ENCODE measurements at regions not wholly inside any gene's neighbourhood (a gene's known extent, or its start where the extent isn't known, plus 50 kb on each side); places are given as distances from the start of the nearest gene placed in this dataset.

DNA sequence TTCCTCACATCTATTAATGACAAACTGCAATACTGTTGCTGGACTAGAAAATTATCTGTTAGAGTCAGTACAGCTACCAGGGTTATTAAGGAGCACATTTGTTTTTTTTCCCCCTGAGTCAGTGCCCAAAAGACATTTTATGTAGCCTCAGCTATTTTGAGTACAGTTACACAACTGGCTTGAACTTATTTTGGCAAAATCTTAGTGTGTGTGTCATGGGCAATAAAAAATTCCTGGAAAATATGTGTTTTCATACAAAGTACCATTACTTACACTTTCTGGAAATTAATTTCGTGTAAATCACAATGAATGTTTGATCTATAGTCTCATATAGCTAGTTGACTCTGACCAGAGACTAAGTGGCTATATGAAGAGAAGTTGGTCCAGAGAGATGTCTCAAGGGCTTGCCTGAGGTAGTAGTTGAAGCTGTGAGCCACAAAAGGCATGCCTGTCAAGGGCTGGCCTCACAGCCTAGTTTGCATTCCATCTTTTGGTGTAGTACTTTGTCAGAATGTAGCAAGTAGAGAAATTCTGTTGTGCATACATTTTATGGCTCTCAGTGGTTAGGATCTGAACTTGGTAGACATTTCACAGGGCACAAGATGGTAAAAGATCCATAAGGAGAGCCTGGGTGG is 283.4 kb downstream of the MTX2 start:
- no peak for TF ChIP-seq POLR2A (IDR thresholded peaks at IDR 0.05; ENCODE audit: low read depth, low read length)
- TF ChIP-seq TAF1 (IDR thresholded peaks at IDR 0.05; ENCODE audit: low read depth, low read length) = no peak
- no peak for TF ChIP-seq POLR2AphosphoS5 (IDR thresholded peaks at IDR 0.05; ENCODE audit: low read depth, low read length)

All from GM12891 (cell line).